ENCODE measurements at regions not wholly inside any gene's neighbourhood (a gene's known extent, or its start where the extent isn't known, plus 50 kb on each side); places are given as distances from the start of the nearest gene placed in this dataset.

DNA sequence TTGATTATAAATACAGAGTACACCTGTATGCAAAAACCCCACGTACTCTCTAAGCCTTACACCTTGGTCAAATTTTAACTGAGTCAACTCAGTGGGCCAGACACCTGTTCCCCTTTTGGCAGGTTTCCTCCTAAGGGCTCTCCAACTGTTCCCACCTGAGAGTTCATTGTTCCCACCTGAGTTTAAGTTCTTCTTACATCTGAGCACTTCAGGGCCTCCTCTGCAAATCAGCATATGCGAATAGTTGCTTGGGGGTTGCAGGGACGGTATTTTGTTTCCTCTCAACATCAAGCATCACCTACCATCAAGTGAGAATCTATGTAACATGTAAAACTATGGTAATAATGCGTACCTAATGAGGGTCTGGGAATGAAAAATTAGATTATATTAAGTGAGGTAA, 300.0 kb downstream of the PIK3R1 start:
- TF ChIP-seq RARB (CRISPR knock-in tag; IDR thresholded peaks at IDR 0.05) = no peak
- TF ChIP-seq ZNF565 (CRISPR knock-in tag; conservative IDR thresholded peaks at IDR 0.05; ENCODE audit: low read depth) = no peak
- no peak for TF ChIP-seq ZC3H10 (CRISPR knock-in tag; IDR thresholded peaks at IDR 0.05)
- TF ChIP-seq, protein P1, sequence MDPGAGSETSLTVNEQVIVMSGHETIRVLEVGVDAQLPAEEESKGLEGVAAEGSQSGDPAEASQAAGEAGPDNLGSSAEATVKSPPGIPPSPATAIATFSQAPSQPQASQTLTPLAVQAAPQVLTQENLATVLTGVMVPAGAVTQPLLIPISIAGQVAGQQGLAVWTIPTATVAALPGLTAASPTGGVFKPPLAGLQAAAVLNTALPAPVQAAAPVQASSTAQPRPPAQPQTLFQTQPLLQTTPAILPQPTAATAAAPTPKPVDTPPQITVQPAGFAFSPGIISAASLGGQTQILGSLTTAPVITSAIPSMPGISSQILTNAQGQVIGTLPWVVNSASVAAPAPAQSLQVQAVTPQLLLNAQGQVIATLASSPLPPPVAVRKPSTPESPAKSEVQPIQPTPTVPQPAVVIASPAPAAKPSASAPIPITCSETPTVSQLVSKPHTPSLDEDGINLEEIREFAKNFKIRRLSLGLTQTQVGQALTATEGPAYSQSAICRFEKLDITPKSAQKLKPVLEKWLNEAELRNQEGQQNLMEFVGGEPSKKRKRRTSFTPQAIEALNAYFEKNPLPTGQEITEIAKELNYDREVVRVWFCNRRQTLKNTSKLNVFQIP (CRISPR knock-in tag; IDR thresholded peaks at IDR 0.05; ENCODE audit: borderline replicate concordance, low read depth) = no peak
- no peak for TF ChIP-seq ZFP30 (CRISPR knock-in tag; IDR thresholded peaks at IDR 0.05)
- no peak for TF ChIP-seq GLIS3 (CRISPR knock-in tag; IDR thresholded peaks at IDR 0.05)
- no peak for TF ChIP-seq ZNF8 (CRISPR knock-in tag; IDR thresholded peaks at IDR 0.05)
- no peak for TF ChIP-seq BACH2 (CRISPR knock-in tag; IDR thresholded peaks at IDR 0.05; ENCODE audit: borderline replicate concordance)
- no peak for TF ChIP-seq CSDC2 (CRISPR knock-in tag; IDR thresholded peaks at IDR 0.05)
- TF ChIP-seq, protein P2, sequence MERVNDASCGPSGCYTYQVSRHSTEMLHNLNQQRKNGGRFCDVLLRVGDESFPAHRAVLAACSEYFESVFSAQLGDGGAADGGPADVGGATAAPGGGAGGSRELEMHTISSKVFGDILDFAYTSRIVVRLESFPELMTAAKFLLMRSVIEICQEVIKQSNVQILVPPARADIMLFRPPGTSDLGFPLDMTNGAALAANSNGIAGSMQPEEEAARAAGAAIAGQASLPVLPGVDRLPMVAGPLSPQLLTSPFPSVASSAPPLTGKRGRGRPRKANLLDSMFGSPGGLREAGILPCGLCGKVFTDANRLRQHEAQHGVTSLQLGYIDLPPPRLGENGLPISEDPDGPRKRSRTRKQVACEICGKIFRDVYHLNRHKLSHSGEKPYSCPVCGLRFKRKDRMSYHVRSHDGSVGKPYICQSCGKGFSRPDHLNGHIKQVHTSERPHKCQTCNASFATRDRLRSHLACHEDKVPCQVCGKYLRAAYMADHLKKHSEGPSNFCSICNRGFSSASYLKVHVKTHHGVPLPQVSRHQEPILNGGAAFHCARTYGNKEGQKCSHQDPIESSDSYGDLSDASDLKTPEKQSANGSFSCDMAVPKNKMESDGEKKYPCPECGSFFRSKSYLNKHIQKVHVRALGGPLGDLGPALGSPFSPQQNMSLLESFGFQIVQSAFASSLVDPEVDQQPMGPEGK (CRISPR knock-in tag; IDR thresholded peaks at IDR 0.05; ENCODE audit: borderline replicate concordance) = no peak
- TF ChIP-seq ARNTL (CRISPR knock-in tag; IDR thresholded peaks at IDR 0.05; ENCODE audit: borderline replicate concordance, low read depth) = no peak
- TF ChIP-seq OSR1 (CRISPR knock-in tag; IDR thresholded peaks at IDR 0.05) = no peak
- TF ChIP-seq, protein P3, sequence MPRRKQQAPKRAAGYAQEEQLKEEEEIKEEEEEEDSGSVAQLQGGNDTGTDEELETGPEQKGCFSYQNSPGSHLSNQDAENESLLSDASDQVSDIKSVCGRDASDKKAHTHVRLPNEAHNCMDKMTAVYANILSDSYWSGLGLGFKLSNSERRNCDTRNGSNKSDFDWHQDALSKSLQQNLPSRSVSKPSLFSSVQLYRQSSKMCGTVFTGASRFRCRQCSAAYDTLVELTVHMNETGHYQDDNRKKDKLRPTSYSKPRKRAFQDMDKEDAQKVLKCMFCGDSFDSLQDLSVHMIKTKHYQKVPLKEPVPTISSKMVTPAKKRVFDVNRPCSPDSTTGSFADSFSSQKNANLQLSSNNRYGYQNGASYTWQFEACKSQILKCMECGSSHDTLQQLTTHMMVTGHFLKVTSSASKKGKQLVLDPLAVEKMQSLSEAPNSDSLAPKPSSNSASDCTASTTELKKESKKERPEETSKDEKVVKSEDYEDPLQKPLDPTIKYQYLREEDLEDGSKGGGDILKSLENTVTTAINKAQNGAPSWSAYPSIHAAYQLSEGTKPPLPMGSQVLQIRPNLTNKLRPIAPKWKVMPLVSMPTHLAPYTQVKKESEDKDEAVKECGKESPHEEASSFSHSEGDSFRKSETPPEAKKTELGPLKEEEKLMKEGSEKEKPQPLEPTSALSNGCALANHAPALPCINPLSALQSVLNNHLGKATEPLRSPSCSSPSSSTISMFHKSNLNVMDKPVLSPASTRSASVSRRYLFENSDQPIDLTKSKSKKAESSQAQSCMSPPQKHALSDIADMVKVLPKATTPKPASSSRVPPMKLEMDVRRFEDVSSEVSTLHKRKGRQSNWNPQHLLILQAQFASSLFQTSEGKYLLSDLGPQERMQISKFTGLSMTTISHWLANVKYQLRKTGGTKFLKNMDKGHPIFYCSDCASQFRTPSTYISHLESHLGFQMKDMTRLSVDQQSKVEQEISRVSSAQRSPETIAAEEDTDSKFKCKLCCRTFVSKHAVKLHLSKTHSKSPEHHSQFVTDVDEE (CRISPR knock-in tag; IDR thresholded peaks at IDR 0.05) = no peak
- TF ChIP-seq ZNF70 (CRISPR knock-in tag; IDR thresholded peaks at IDR 0.05) = no peak
- no peak for ATAC-seq

DNA sequence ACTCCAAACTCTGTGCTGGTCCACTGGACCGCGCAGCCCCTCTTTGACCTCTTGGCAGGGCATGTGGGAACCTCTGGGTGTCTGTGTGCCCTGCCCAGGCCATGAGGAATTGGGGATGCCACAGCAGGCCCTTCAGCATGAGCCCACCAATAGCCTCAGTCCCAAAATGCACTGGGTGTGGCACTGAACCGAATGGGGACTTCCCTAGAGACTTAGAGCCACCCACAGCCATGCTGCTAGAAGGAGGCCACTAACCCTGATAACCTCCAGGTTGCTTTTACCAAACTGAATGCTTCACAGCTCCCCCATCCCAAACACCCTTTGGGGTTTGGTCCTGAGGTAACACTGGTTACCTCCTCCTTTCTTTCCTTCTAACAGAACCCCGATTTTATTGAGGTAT, 302.7 kb downstream of the PIK3R1 start:
- ATAC-seq = no peak
- no peak for TF ChIP-seq ISL1 (CRISPR knock-in tag; IDR thresholded peaks at IDR 0.05)
- TF ChIP-seq, protein P4, sequence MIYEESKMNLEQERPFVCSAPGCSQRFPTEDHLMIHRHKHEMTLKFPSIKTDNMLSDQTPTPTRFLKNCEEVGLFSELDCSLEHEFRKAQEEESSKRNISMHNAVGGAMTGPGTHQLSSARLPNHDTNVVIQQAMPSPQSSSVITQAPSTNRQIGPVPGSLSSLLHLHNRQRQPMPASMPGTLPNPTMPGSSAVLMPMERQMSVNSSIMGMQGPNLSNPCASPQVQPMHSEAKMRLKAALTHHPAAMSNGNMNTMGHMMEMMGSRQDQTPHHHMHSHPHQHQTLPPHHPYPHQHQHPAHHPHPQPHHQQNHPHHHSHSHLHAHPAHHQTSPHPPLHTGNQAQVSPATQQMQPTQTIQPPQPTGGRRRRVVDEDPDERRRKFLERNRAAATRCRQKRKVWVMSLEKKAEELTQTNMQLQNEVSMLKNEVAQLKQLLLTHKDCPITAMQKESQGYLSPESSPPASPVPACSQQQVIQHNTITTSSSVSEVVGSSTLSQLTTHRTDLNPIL (CRISPR knock-in tag; IDR thresholded peaks at IDR 0.05; ENCODE audit: low read depth) = no peak
- no peak for TF ChIP-seq ZFP3 (CRISPR knock-in tag; IDR thresholded peaks at IDR 0.05)
- TF ChIP-seq ESRRG (CRISPR knock-in tag; IDR thresholded peaks at IDR 0.05) = no peak
- TF ChIP-seq ARNTL (CRISPR knock-in tag; IDR thresholded peaks at IDR 0.05; ENCODE audit: borderline replicate concordance, low read depth) = no peak
- TF ChIP-seq, protein P2 (CRISPR knock-in tag; IDR thresholded peaks at IDR 0.05; ENCODE audit: borderline replicate concordance) = no peak

DNA sequence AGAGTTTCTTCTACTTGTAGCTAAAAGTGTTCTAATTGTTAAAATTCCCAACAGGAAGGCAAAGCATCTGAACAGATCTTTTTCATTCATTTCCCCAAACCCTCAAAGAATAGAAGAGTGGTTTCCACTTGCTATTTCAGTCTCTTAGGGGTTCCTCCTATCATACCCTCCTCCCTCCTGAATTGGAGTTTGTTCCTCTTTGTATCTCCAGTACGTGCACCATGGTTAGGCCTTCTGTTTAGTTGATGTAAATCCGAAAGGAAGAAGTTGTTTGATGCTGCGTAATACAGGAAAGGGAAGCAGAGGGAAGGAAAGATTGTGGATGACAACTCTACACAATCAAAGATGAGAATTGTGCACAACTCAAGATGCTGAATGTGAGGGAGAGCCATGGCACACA, 303.6 kb downstream of the PIK3R1 start:
- TF ChIP-seq PPARA (CRISPR knock-in tag; IDR thresholded peaks at IDR 0.05; ENCODE audit: borderline replicate concordance) (no peak), ESRRG (CRISPR knock-in tag; IDR thresholded peaks at IDR 0.05) (no peak), ZNF8 (CRISPR knock-in tag; IDR thresholded peaks at IDR 0.05) (no peak), ARNTL (CRISPR knock-in tag; IDR thresholded peaks at IDR 0.05; ENCODE audit: borderline replicate concordance, low read depth) (no peak), ZNF70 (CRISPR knock-in tag; IDR thresholded peaks at IDR 0.05) (no peak), ZNF565 (CRISPR knock-in tag; conservative IDR thresholded peaks at IDR 0.05; ENCODE audit: low read depth) (no peak), TCF4 (CRISPR knock-in tag; IDR thresholded peaks at IDR 0.05; ENCODE audit: borderline replicate concordance) (no peak), ZFP30 (CRISPR knock-in tag; IDR thresholded peaks at IDR 0.05) (no peak), RARB (CRISPR knock-in tag; IDR thresholded peaks at IDR 0.05) (no peak)
- TF ChIP-seq, protein P1 (CRISPR knock-in tag; IDR thresholded peaks at IDR 0.05; ENCODE audit: borderline replicate concordance, low read depth) = no peak
- ATAC-seq = no peak

Data from SK-N-SH treated with all-trans-retinoic acid at 6 μM for 48 hours (cell line).